NCI-H524 treated with DMSO at 0.1 percent for 48 hours (cell line): ENCODE measurements at regions not wholly inside any gene's neighbourhood (a gene's known extent, or its start where the extent isn't known, plus 50 kb on each side); places are given as distances from the start of the nearest gene placed in this dataset.
"Not testable (repeated sequence)": the region's sequence is repeated elsewhere in the genome, so short reads cannot be mapped to it uniquely, and the experiment has no call there.

Source experiments
- DNase-seq: peaks from one replicate; lab custom pipeline; 2025; lab: John Stamatoyannopoulos, UW

- DNase-seq: peak; percentile 10
Observed at GRCh38 chr2:58512878-58513277, 271.8 kb upstream of the FANCL start.

- DNase-seq: no peak
Observed at GRCh38 chr2:58508006-58508405, 266.9 kb upstream of the FANCL start.

GRCh38 chr2:58503918-58504317 lies 262.8 kb upstream of the FANCL start:
- no peak for DNase-seq

GRCh38 chr2:58502931-58503330 lies 261.8 kb upstream of the FANCL start:
- DNase-seq: no peak

- DNase-seq: peak; percentile 72
Observed at GRCh38 chr2:58501371-58502160, 260.4 kb upstream of the FANCL start.

GRCh38 chr2:58497168-58497567 lies 256.0 kb upstream of the FANCL start:
- DNase-seq: no peak

- DNase-seq: no peak
Observed at GRCh38 chr2:58495806-58496205, 254.7 kb upstream of the FANCL start.

- no peak for DNase-seq
Observed at GRCh38 chr2:58494071-58494501, 253.0 kb upstream of the FANCL start.

GRCh38 chr2:58484629-58485028 lies 243.5 kb upstream of the FANCL start:
- DNase-seq: no peak

GRCh38 chr2:58484221-58484620 lies 243.1 kb upstream of the FANCL start:
- DNase-seq: no peak

- DNase-seq: no peak
Observed at GRCh38 chr2:58483307-58483706, 242.2 kb upstream of the FANCL start.

GRCh38 chr2:58481670-58482069 lies 240.5 kb upstream of the FANCL start:
- DNase-seq: no peak

GRCh38 chr2:58480141-58480540 lies 239.0 kb upstream of the FANCL start:
- no peak for DNase-seq

- peak; percentile 6 for DNase-seq
Observed at GRCh38 chr2:58479535-58480140, 238.5 kb upstream of the FANCL start.

- no peak for DNase-seq
Observed at GRCh38 chr2:58476556-58476955, 235.4 kb upstream of the FANCL start.

GRCh38 chr2:58475756-58476155 lies 234.6 kb upstream of the FANCL start:
- DNase-seq: no peak

- DNase-seq: no peak
Observed at GRCh38 chr2:58473165-58473564, 232.0 kb upstream of the FANCL start.

GRCh38 chr2:58466804-58467203 lies 225.7 kb upstream of the FANCL start:
- DNase-seq: no peak

GRCh38 chr2:58466021-58466420 lies 224.9 kb upstream of the FANCL start:
- DNase-seq: not testable (repeated sequence)

GRCh38 chr2:58460670-58461069 lies 219.5 kb upstream of the FANCL start:
- no peak for DNase-seq

- DNase-seq: peak; percentile 47
Observed at GRCh38 chr2:58449286-58450010, 208.3 kb upstream of the FANCL start.

- DNase-seq: no peak
Observed at GRCh38 chr2:58448845-58449244, 207.7 kb upstream of the FANCL start.

- peak; percentile 57 for DNase-seq
Observed at GRCh38 chr2:58448065-58448507, 207.0 kb upstream of the FANCL start.
